ENCODE measurements at regions not wholly inside any gene's neighbourhood (a gene's known extent, or its start where the extent isn't known, plus 50 kb on each side); places are given as distances from the start of the nearest gene placed in this dataset.

DNA sequence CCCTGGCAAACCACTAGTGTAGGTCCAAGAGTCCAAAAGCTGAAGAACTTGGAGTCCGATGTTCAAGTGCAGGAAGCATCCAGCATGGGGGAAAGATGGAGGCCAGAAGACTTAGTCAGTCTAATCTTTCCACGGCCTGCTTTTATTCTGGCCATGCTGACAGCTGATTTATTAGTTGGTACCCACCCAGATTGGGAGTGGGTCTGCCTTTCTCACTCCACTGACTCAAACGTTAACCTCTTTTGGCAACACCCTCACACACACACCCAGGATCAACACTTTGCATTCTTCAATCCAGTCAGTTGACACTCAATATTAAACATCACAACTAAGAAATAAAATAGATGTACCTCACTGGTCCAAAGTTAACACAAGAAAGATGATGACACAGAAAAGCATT lies 134.8 kb upstream of the GABRA2 start:
- 0% methylated on average over 3 of the region's 3 CpGs for WGBS (ENCODE audit: insufficient coverage, low coverage, missing lambda C conversion rate)
- Histone ChIP-seq H3K9ac (ENCODE audit: insufficient read depth in 1 of 2, low read depth in 2 of 2, low read length in 2 of 2) (no peak overlapping the region), H3K36me3 (ENCODE audit: control insufficient read depth, insufficient read depth, low read length) (no peaks in the 10 kb centered on the region), H3K79me2 (ENCODE audit: control insufficient read depth, insufficient read depth, low read length) (no peaks in the 10 kb centered on the region), H4K20me1 (replicated peaks; ENCODE audit: control insufficient read depth, insufficient read depth, low read length) (no peaks in the 10 kb centered on the region), H3K9me1 (ENCODE audit: control insufficient read depth, insufficient read depth, low read length) (no peaks in the 10 kb centered on the region), H2AFZ (ENCODE audit: low read depth, low read length) (no peak overlapping the region), H3K27ac (ENCODE audit: extremely low read depth, low read depth, low read length) (no peak overlapping the region), H3K9me3 (replicated peaks; ENCODE audit: control insufficient read depth, insufficient read depth, low read depth, low read length) (no peaks in the 10 kb centered on the region; the same call in 1 of the 2 replicates), H3K27me3 (ENCODE audit: control insufficient read depth in 2 of 2, insufficient read depth in 2 of 2, low read length in 2 of 2) (no peaks in the 10 kb centered on the region), H3K4me3 (no peak overlapping the region), H3K4me1 (replicated peaks in 1 of 2; ENCODE audit: control insufficient read depth in 2 of 2, insufficient read depth in 2 of 2, low read length in 2 of 2) (no peaks in the 10 kb centered on the region), H3K4me2 (ENCODE audit: insufficient read depth, low read length) (no peak overlapping the region)
- no TSS peak for BruUV-seq (replicated peaks)
- intact Hi-C loops (cut with micrococcal nuclease): no loop called here
- no peak for DNase-seq (ENCODE audit: extremely low read depth in 1 of 4, low spot score in 3 of 4)
- in situ Hi-C loops (cut with MboI): no loop called here
- CTCF ChIA-PET (ENCODE audit: low intra/inter-chr PET ratio): no interaction called here
- no peak for FAIRE-seq
- TF ChIP-seq LCOR (CRISPR knock-in tag; IDR thresholded peaks at IDR 0.05) (no peak), POLR2B (IDR thresholded peaks at IDR 0.05; ENCODE audit: low read depth, partially characterized antibody) (no peak), NR2C2 (CRISPR knock-in tag; IDR thresholded peaks at IDR 0.05) (no peak), NR2C2 (tag; IDR thresholded peaks at IDR 0.05) (no peak), ZNF175 (CRISPR knock-in tag; IDR thresholded peaks at IDR 0.05; ENCODE audit: low read depth) (no peak)
- TF ChIP-seq, protein P1, sequence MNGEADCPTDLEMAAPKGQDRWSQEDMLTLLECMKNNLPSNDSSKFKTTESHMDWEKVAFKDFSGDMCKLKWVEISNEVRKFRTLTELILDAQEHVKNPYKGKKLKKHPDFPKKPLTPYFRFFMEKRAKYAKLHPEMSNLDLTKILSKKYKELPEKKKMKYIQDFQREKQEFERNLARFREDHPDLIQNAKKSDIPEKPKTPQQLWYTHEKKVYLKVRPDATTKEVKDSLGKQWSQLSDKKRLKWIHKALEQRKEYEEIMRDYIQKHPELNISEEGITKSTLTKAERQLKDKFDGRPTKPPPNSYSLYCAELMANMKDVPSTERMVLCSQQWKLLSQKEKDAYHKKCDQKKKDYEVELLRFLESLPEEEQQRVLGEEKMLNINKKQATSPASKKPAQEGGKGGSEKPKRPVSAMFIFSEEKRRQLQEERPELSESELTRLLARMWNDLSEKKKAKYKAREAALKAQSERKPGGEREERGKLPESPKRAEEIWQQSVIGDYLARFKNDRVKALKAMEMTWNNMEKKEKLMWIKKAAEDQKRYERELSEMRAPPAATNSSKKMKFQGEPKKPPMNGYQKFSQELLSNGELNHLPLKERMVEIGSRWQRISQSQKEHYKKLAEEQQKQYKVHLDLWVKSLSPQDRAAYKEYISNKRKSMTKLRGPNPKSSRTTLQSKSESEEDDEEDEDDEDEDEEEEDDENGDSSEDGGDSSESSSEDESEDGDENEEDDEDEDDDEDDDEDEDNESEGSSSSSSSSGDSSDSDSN (IDR thresholded peaks at IDR 0.05; ENCODE audit: borderline replicate concordance in 1 of 2, low read depth in 2 of 2, low read length in 2 of 2): no peak
- POLR2A ChIA-PET: no interaction called here
- no peak for ATAC-seq
